Gastroesophageal sphincter (tissue), 4 donors: ENCODE measurements at regions not wholly inside any gene's neighbourhood (a gene's known extent, or its start where the extent isn't known, plus 50 kb on each side); places are given as distances from the start of the nearest gene placed in this dataset.

ENCODE experiments used
- ATAC-seq: fragments of 150-250 bp; one replicate; pipeline ENCODE4 v1.9.1; 2016; ENCODE audit warnings: mild to moderate bottlenecking, moderate library complexity
- H3K27ac ChIP-seq, 4 donors: fragments of 200-600 bp; sonication (generic) in 3 of 4; 1 replicate in 3 of 4; 2 replicates in 1 of 4; pipeline ENCODE4 v1.5.1; 2016 to 2019
- H3K27me3 ChIP-seq: fragments of 200-600 bp; sonication (generic); one replicate; pipeline ENCODE4 v1.5.1; 2019
- H3K36me3 ChIP-seq, 2 donors: fragments of 200-600 bp; sonication (generic); one replicate each; pipeline ENCODE4 v1.5.1; 2019; ENCODE audit warnings: control low read depth in 1 of 2
- H3K4me1 ChIP-seq, 3 donors: fragments of 200-600 bp; sonication (generic); 1 replicate in 2 of 3; 2 replicates in 1 of 3; pipeline ENCODE4 v1.5.1; 2016 to 2019; ENCODE audit warnings: control low read depth in 2 of 3
- H3K4me3 ChIP-seq, 2 donors: fragments of 200-600 bp; sonication (generic); one replicate each; pipeline ENCODE4 v1.5.1; 2019; ENCODE audit warnings: mild to moderate bottlenecking in 1 of 2, moderate library complexity in 1 of 2
- H3K9me3 ChIP-seq, 3 donors: fragments of 200-600 bp; sonication (generic); one replicate each; pipeline ENCODE4 v1.5.1; 2017 to 2019; ENCODE audit warnings: control low read depth in 2 of 3
- EP300 ChIP-seq: sonication (generic); formaldehyde crosslinking; IDR thresholded peaks from one replicate; pipeline ENCODE4 v1.6.1; 2017; ENCODE audit warnings: antibody characterized with exemption, mild to moderate bottlenecking
- POLR2A ChIP-seq, 2 donors: fragments of 450-650 bp; IDR thresholded peaks; one replicate each; pipeline ENCODE4 v1.6.1; 2017; ENCODE audit warnings: antibody characterized with exemption in 2 of 2, mild to moderate bottlenecking in 2 of 2, moderate library complexity in 1 of 2
- POLR2AphosphoS5 ChIP-seq: sonication (generic); formaldehyde crosslinking; IDR thresholded peaks from one replicate; pipeline ENCODE4 v1.6.1; 2017; ENCODE audit warnings: antibody characterized with exemption
- WGBS, 2 donors: methylation state at CpG; one replicate each; pipeline ENCODE4 v1.1.5; 2018; ENCODE audit warnings: low coverage in 1 of 2; 5-methylcytosine and 5-hydroxymethylcytosine counted together
- TF ChIP-seq, protein P1 (sequence below), 4 experiments: fragments of 200-600 bp in 2 of 4; fragments of 450-650 bp in 2 of 4; sonication (generic) in 1 of 4; IDR thresholded peaks; one replicate each; pipeline ENCODE4 v1.5.1; 2017 to 2019; ENCODE audit warnings: antibody characterized with exemption in 4 of 4, mild to moderate bottlenecking in 2 of 4, moderate library complexity in 2 of 4

DNA sequence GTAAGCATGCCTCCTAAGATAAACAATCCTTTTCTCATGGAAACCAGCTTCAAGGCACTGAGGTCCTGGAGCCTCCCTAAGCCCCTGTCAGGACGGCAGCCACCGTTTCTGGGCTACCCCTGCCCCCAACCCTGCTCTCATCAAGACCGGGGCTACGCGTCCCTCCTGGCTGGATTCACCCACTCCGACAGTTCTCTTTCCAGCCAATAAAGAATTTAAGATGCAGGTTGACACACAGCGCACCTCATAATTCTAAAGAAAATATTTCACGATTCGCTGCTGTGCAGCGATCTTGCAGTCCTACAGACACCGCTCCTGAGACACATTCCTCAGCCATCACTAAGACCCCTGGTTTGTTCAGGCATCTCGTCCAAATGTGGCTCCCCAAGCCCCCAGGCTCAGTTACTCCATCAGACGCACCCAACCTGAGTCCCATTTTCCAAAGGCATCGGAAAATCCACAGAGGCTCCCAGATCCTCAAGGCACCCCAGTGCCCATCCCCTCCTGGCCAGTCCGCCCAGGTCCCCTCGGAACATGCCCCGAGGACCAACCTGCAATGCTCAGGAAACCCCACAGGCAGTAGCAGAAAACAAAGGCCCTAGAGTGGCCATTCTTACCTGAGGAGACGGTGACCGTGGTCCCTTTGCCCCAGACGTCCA lies 336.3 kb downstream of the TMEM121 start:
- 72 to 75% methylated on average over 8 to 15 of the region's 20 CpGs for WGBS, 2 donors
- no peak overlapping the region for H3K27ac ChIP-seq
- no peak overlapping the region for H3K4me3 ChIP-seq

DNA sequence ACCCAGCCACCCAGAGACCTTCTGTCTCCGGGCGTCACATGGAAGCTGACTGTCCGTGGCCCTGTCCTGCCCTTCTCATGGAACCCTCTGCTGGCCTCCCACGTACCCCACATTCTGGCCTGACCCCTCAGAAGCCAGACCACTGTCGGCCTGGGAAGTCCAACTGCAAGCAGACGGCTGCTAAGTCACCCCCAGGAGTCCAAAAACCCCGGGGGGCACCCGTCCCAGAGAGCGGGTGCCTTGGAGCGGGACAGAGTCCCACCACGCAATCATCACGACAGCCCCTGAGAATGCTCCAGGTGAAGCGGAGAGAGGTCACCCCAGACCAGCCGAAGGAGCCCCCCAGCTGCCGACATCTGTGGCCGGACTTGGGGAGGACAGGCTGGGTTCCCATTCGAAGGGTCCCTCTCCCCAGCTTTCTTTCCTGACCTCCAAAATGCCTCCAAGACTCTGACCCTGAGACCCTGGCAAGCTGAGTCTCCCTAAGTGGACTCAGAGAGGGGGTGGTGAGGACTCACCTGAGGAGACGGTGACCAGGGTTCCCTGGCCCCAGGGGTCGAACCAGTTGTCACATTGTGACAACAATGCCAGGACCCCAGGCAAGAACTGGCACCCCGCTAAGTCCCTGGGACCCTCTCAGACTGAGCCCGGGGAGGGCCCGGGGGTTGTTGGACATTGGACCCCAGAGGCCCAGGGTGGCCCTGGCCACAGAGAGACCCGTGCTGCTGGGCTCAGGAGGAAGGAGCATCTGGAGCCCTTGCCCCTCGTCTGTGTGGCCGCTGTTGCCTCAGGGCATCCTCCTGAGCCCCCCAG lies 337.1 kb downstream of the TMEM121 start:
- Histone ChIP-seq H3K36me3 (no peaks in the 10 kb centered on the region), H3K27me3 (peaks cover 38% of the 10 kb centered on the region), H3K4me3 (no peak overlapping the region), H3K4me1 (no peaks in the 10 kb centered on the region), H3K9me3 (peaks cover 0 to under 1% (median 0%) of the 10 kb centered on the region in 3 donors), H3K27ac (no peak overlapping the region)
- no CpG with 5 or more reads among the region's 25 CpGs for WGBS, 2 donors
- TF ChIP-seq EP300 (no peak), POLR2A (IDR thresholded peaks at IDR 0.05) (no peak), POLR2AphosphoS5 (no peak)
- TF ChIP-seq, protein P1, sequence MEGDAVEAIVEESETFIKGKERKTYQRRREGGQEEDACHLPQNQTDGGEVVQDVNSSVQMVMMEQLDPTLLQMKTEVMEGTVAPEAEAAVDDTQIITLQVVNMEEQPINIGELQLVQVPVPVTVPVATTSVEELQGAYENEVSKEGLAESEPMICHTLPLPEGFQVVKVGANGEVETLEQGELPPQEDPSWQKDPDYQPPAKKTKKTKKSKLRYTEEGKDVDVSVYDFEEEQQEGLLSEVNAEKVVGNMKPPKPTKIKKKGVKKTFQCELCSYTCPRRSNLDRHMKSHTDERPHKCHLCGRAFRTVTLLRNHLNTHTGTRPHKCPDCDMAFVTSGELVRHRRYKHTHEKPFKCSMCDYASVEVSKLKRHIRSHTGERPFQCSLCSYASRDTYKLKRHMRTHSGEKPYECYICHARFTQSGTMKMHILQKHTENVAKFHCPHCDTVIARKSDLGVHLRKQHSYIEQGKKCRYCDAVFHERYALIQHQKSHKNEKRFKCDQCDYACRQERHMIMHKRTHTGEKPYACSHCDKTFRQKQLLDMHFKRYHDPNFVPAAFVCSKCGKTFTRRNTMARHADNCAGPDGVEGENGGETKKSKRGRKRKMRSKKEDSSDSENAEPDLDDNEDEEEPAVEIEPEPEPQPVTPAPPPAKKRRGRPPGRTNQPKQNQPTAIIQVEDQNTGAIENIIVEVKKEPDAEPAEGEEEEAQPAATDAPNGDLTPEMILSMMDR (IDR thresholded peaks at IDR 0.05) = no peak
- no peak for ATAC-seq

More for the DNA sequence above, 336.3 kb downstream of the TMEM121 start:
- Histone ChIP-seq H3K9me3 (peaks cover 0 to 6% (median 0%) of the 10 kb centered on the region in 3 donors), H3K4me1 (no peaks in the 10 kb centered on the region), H3K36me3 (no peaks in the 10 kb centered on the region), H3K27me3 (peaks cover 38% of the 10 kb centered on the region)
- ATAC-seq = no peak
- TF ChIP-seq POLR2AphosphoS5 = no peak
- TF ChIP-seq POLR2A (IDR thresholded peaks at IDR 0.05) = no peak
- TF ChIP-seq, protein P1 (IDR thresholded peaks at IDR 0.05) = no peak
- TF ChIP-seq EP300 = no peak

DNA sequence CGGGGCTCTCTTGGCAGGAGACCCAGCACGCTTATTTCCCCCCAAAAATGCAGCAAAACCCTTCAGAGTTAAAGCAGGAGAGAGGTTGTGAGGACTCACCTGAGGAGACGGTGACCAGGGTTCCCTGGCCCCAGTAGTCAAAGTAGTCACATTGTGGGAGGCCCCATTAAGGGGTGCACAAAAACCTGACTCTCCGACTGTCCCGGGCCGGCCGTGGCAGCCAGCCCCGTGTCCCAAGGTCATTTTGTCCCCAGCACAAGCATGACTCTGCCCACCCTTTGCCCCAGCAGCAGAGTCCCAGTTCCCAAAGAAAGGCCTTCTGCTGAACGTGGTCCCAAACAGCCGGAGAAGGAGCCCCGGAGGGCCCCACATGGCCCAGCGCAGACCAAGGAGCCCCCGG lies 337.7 kb downstream of the TMEM121 start:
- ATAC-seq = no peak
- Histone ChIP-seq H3K4me3 (no peak overlapping the region), H3K4me1 (no peaks in the 10 kb centered on the region), H3K27ac (no peak overlapping the region), H3K9me3 (no peaks in the 10 kb centered on the region), H3K27me3 (peaks cover 38% of the 10 kb centered on the region), H3K36me3 (no peaks in the 10 kb centered on the region)
- WGBS, 2 donors = no CpG with 5 or more reads among the region's 13 CpGs
- no peak for TF ChIP-seq EP300
- TF ChIP-seq, protein P1 (IDR thresholded peaks at IDR 0.05) = no peak
- no peak for TF ChIP-seq POLR2A (IDR thresholded peaks at IDR 0.05)
- no peak for TF ChIP-seq POLR2AphosphoS5

DNA sequence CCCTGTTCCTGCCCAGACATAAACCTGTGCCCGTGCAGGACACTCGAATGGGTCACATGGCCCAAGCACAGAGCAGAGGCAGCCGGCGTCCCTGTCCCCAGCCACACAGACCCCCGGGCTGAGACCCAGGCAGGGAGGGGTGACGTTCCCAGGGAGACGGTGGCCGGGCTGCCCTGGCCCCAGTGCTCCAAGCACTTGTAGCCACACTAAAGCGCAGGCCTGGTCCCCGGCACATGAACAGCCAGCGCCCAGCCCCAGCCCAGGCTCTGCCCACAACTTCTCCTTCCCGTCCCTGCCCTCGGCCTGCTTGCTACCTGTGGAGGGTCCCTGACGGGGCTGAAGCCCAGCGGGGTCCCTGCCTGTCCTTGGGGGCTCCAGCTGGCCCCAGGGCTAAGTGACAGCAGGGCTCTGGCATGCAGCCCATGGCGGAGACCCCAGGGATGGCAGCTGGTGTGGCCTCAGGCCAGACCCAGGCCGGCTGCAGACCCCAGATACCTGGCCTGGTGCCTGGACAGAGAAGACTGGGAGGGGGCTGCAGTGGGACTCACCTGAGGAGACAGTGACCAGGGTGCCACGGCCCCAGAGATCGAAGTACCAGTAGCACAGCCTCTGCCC lies 338.4 kb downstream of the TMEM121 start:
- H3K4me3 ChIP-seq = no peak overlapping the region
- no peaks in the 10 kb centered on the region for H3K9me3 ChIP-seq
- ATAC-seq = no peak
- peaks cover 38% of the 10 kb centered on the region for H3K27me3 ChIP-seq
- TF ChIP-seq, protein P1 (IDR thresholded peaks at IDR 0.05) = no peak
- no peak for TF ChIP-seq POLR2AphosphoS5
- no peak for TF ChIP-seq EP300
- no peak for TF ChIP-seq POLR2A (IDR thresholded peaks at IDR 0.05)
- WGBS, 2 donors = no CpG with 5 or more reads among the region's 19 CpGs
- no peaks in the 10 kb centered on the region for H3K36me3 ChIP-seq
- no peaks in the 10 kb centered on the region for H3K4me1 ChIP-seq
- no peak overlapping the region for H3K27ac ChIP-seq
